DND-41 (cell line): ENCODE measurements at regions not wholly inside any gene's neighbourhood (a gene's known extent, or its start where the extent isn't known, plus 50 kb on each side); places are given as distances from the start of the nearest gene placed in this dataset.

ENCODE experiments used
- CTCF ChIP-seq: IDR thresholded peaks from 2 replicates; pipeline ENCODE4 v1.5.1; 2012; ENCODE audit warnings: borderline replicate concordance, low read length, moderate library complexity, mild to moderate bottlenecking; ENCODE audit not compliant: poor library complexity, severe bottlenecking; ENCODE audit errors: extremely low read depth
- EZH2 ChIP-seq: IDR thresholded peaks from 3 replicates; pipeline ENCODE4 v1.6.1; 2012; ENCODE audit warnings: borderline replicate concordance, low read depth, mild to moderate bottlenecking, moderate library complexity, low read length, inconsistent platforms; ENCODE audit not compliant: severe bottlenecking

GRCh38 chr7:116324582-116324981, 114.2 kb downstream of the TES start:
- TF ChIP-seq CTCF (no peak), EZH2 (no peak)
